GM19351 (cell line): ENCODE measurements at regions not wholly inside any gene's neighbourhood (a gene's known extent, or its start where the extent isn't known, plus 50 kb on each side); places are given as distances from the start of the nearest gene placed in this dataset.
A peak's percentile ranks its signal among the peaks of the same experiment; 100 is the strongest.
"Not testable (repeated sequence)": the region's sequence is repeated elsewhere in the genome, so short reads cannot be mapped to it uniquely, and the experiment has no call there.

Experiments
- ATAC-seq: cut with Tn5 transposase; IDR thresholded peaks from one replicate; pipeline ENCODE4 v1.9.1; 2021; ENCODE audit warnings: mild to moderate bottlenecking, moderate library complexity; ENCODE audit not compliant: unreplicated experiment

- ATAC-seq = no peak
These were observed 101.2 kb downstream of the VPREB1 start for GRCh38 chr22:22345781-22346180.

GRCh38 chr22:22346401-22347107 is 102.0 kb downstream of the VPREB1 start:
- no peak for ATAC-seq

- ATAC-seq = no peak
These were observed 103.7 kb downstream of the VPREB1 start for GRCh38 chr22:22348127-22348814.

- ATAC-seq = no peak
These were observed 104.3 kb downstream of the VPREB1 start for GRCh38 chr22:22348815-22349454.

GRCh38 chr22:22349455-22349836 is 104.9 kb downstream of the VPREB1 start:
- no peak for ATAC-seq

GRCh38 chr22:22351366-22351765 is 106.8 kb downstream of the VPREB1 start:
- ATAC-seq = no peak

GRCh38 chr22:22352371-22352999 is 107.9 kb downstream of the VPREB1 start:
- ATAC-seq = no peak

GRCh38 chr22:22355096-22355834 is 110.7 kb downstream of the VPREB1 start:
- ATAC-seq = no peak

- ATAC-seq = peak; percentile 67
These were observed 112.7 kb downstream of the VPREB1 start for GRCh38 chr22:22357024-22357883.

GRCh38 chr22:22358152-22358551 is 113.6 kb downstream of the VPREB1 start:
- no peak for ATAC-seq

- ATAC-seq = no peak
These were observed 114.1 kb downstream of the VPREB1 start for GRCh38 chr22:22358686-22359085.

GRCh38 chr22:22359465-22359864 is 114.9 kb downstream of the VPREB1 start:
- ATAC-seq = no peak

GRCh38 chr22:22360014-22360413 is 115.4 kb downstream of the VPREB1 start:
- no peak for ATAC-seq

- no peak for ATAC-seq
These were observed 117.7 kb downstream of the VPREB1 start for GRCh38 chr22:22362311-22362710.

GRCh38 chr22:22362936-22363335 is 118.3 kb downstream of the VPREB1 start:
- no peak for ATAC-seq

GRCh38 chr22:22364207-22364606 is 119.6 kb downstream of the VPREB1 start:
- no peak for ATAC-seq

GRCh38 chr22:22366537-22366936 is 122.0 kb downstream of the VPREB1 start:
- no peak for ATAC-seq

GRCh38 chr22:22368516-22368915 is 123.9 kb downstream of the VPREB1 start:
- ATAC-seq = no peak

- ATAC-seq = not testable (repeated sequence)
These were observed 124.8 kb downstream of the VPREB1 start for GRCh38 chr22:22369219-22369963.
